B cell (primary cell): ENCODE measurements at regions not wholly inside any gene's neighbourhood (a gene's known extent, or its start where the extent isn't known, plus 50 kb on each side); places are given as distances from the start of the nearest gene placed in this dataset.

Source experiments
- CTCF ChIP-seq: fragments of 200-600 bp; IDR thresholded peaks from one replicate; pipeline ENCODE4 v1.8.0; 2022; ENCODE audit warnings: antibody characterized with exemption, mild to moderate bottlenecking
- EZH2 ChIP-seq: IDR thresholded peaks from 2 replicates; pipeline ENCODE4 v1.6.1; 2012; ENCODE audit warnings: borderline replicate concordance, low read depth, mild to moderate bottlenecking, moderate library complexity, low read length; ENCODE audit not compliant: insufficient read depth, poor library complexity, severe bottlenecking

GRCh38 chr6:126245077-126245476 lies 94.8 kb upstream of the CENPW start:
- no peak for TF ChIP-seq CTCF
- no peak for TF ChIP-seq EZH2
